A549 (cell line): ENCODE measurements at regions not wholly inside any gene's neighbourhood (a gene's known extent, or its start where the extent isn't known, plus 50 kb on each side); places are given as distances from the start of the nearest gene placed in this dataset.

Source experiments
- BHLHE40 ChIP-seq: IDR thresholded peaks from 2 replicates; pipeline ENCODE4 v1.6.1; 2012; ENCODE audit warnings: low read depth, low read length, inconsistent platforms
- CEBPB ChIP-seq, 2 experiments: fragments of >200 bp in 1 of 2; sonication (Bioruptor Twin) in 1 of 2; formaldehyde crosslinking in 1 of 2; IDR thresholded peaks; 2 replicates each; pipeline ENCODE4 v1.6.1; 2012 to 2016
- EHF ChIP-seq: fragments of 250-450 bp; sonication (Bioruptor Pico); IDR thresholded peaks from 2 replicates; pipeline ENCODE4 v1.5.0; 2020; ENCODE audit warnings: mild to moderate bottlenecking
- EP300 ChIP-seq, 2 experiments: fragments of >200 bp; sonication (Bioruptor Twin); formaldehyde crosslinking; IDR thresholded peaks; 2 replicates in 1 of 2; 3 replicates in 1 of 2; pipeline ENCODE4 v1.6.1; 2016 to 2017
- JUN ChIP-seq, 2 experiments: fragments of >200 bp; sonication (Bioruptor Twin); formaldehyde crosslinking; IDR thresholded peaks; 2 replicates in 1 of 2; 3 replicates in 1 of 2; pipeline ENCODE4 v1.6.1; 2016 to 2017
- MAZ ChIP-seq: fragments of 150-350 bp; IDR thresholded peaks from 2 replicates; pipeline ENCODE4 v1.6.1; 2014; ENCODE audit warnings: antibody characterized with exemption, low read depth, low read length, borderline replicate concordance
- POLR2A ChIP-seq: IDR thresholded peaks from 2 replicates; pipeline ENCODE4 v1.6.1; 2012; ENCODE audit warnings: mild to moderate bottlenecking, low read length
- POLR2AphosphoS2 ChIP-seq: conservative IDR thresholded peaks from 2 replicates; pipeline ENCODE4 v1.6.1; 2012; ENCODE audit warnings: low read length, improper control_type of control experiment, inconsistent platforms
- RAD21 ChIP-seq, 2 experiments: fragments of >200 bp in 1 of 2; sonication (Bioruptor Twin) in 1 of 2; formaldehyde crosslinking in 1 of 2; IDR thresholded peaks in 1 of 2; conservative IDR thresholded peaks in 1 of 2; 2 replicates in 1 of 2; 3 replicates in 1 of 2; pipeline ENCODE4 v1.6.1; 2012 to 2018; ENCODE audit warnings: inconsistent platforms in 1 of 2
- TP53 ChIP-seq: fragments of 250-450 bp; sonication (Bioruptor Pico); IDR thresholded peaks from 2 replicates; pipeline ENCODE4 v1.5.0; 2021; ENCODE audit warnings: mild to moderate bottlenecking, moderate library complexity
- ZSCAN20 ChIP-seq: fragments of 250-450 bp; sonication (Bioruptor Pico); IDR thresholded peaks from 2 replicates; pipeline ENCODE4 v1.8.0; 2022; ENCODE audit warnings: mild to moderate bottlenecking, moderate library complexity
- TF ChIP-seq, protein P1 (sequence below): fragments of >200 bp; sonication (Bioruptor Twin); formaldehyde crosslinking; IDR thresholded peaks from 3 replicates; pipeline ENCODE4 v1.5.1; 2016
- TF ChIP-seq, protein P2 (sequence below): fragments of 200-600 bp; sonication (generic); IDR thresholded peaks from 2 replicates; pipeline ENCODE4 v1.6.1; 2016; ENCODE audit warnings: antibody characterized with exemption, mild to moderate bottlenecking, moderate library complexity

- TF ChIP-seq TP53 (CRISPR knock-in tag) (no peak), EP300 (IDR thresholded peaks at IDR 0.05) (no peak), EHF (CRISPR knock-in tag) (no peak), POLR2AphosphoS2 (no peak), BHLHE40 (no peak), JUN (IDR thresholded peaks at IDR 0.05) (no peak), POLR2A (no peak), CEBPB (IDR thresholded peaks at IDR 0.05) (no peak), RAD21 (conservative IDR thresholded peaks at IDR 0.05 in 1 of 2, IDR thresholded peaks at IDR 0.05 in 1 of 2) (no peak), MAZ (no peak), ZSCAN20 (CRISPR knock-in tag) (no peak)
- TF ChIP-seq, protein P1, sequence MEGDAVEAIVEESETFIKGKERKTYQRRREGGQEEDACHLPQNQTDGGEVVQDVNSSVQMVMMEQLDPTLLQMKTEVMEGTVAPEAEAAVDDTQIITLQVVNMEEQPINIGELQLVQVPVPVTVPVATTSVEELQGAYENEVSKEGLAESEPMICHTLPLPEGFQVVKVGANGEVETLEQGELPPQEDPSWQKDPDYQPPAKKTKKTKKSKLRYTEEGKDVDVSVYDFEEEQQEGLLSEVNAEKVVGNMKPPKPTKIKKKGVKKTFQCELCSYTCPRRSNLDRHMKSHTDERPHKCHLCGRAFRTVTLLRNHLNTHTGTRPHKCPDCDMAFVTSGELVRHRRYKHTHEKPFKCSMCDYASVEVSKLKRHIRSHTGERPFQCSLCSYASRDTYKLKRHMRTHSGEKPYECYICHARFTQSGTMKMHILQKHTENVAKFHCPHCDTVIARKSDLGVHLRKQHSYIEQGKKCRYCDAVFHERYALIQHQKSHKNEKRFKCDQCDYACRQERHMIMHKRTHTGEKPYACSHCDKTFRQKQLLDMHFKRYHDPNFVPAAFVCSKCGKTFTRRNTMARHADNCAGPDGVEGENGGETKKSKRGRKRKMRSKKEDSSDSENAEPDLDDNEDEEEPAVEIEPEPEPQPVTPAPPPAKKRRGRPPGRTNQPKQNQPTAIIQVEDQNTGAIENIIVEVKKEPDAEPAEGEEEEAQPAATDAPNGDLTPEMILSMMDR, result no peak
- TF ChIP-seq, protein P2, sequence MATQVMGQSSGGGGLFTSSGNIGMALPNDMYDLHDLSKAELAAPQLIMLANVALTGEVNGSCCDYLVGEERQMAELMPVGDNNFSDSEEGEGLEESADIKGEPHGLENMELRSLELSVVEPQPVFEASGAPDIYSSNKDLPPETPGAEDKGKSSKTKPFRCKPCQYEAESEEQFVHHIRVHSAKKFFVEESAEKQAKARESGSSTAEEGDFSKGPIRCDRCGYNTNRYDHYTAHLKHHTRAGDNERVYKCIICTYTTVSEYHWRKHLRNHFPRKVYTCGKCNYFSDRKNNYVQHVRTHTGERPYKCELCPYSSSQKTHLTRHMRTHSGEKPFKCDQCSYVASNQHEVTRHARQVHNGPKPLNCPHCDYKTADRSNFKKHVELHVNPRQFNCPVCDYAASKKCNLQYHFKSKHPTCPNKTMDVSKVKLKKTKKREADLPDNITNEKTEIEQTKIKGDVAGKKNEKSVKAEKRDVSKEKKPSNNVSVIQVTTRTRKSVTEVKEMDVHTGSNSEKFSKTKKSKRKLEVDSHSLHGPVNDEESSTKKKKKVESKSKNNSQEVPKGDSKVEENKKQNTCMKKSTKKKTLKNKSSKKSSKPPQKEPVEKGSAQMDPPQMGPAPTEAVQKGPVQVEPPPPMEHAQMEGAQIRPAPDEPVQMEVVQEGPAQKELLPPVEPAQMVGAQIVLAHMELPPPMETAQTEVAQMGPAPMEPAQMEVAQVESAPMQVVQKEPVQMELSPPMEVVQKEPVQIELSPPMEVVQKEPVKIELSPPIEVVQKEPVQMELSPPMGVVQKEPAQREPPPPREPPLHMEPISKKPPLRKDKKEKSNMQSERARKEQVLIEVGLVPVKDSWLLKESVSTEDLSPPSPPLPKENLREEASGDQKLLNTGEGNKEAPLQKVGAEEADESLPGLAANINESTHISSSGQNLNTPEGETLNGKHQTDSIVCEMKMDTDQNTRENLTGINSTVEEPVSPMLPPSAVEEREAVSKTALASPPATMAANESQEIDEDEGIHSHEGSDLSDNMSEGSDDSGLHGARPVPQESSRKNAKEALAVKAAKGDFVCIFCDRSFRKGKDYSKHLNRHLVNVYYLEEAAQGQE, result no peak
Observed at GRCh38 chr7:89401690-89402089, 606.2 kb upstream of the TEX47 start.
